Anterior cingulate cortex (tissue), 58 donors: ENCODE measurements at regions not wholly inside any gene's neighbourhood (a gene's known extent, or its start where the extent isn't known, plus 50 kb on each side); places are given as distances from the start of the nearest gene placed in this dataset.

Experiments used
- DNase-seq, 58 donors: peaks; one replicate each; lab custom pipeline; 2025; lab: John Stamatoyannopoulos, UW

DNA sequence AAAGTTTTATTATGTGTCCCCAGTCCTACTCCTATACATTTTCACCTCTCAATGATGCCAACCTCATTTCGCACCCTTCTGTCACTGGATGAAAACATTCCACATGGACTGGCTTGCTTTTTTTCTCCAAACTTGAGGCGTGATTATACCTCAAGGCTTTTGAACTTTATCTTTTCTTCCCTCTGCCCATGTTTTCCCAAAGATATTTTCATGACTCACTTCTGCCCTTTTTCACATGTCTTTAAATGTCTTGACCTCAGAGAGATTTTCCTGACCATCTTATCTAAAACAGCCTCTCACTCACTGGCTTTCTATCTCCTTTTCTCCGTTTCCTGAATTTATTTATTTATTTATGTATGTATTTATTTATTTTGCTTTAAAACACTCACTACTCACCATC is 659.0 kb downstream of the PTPRC start:
- DNase-seq = no peak

GRCh38 chr1:199298825-199299224 is 660.0 kb downstream of the PTPRC start:
- DNase-seq = no peak

GRCh38 chr1:199301472-199302217 is 662.8 kb downstream of the PTPRC start:
- no peak for DNase-seq

DNA sequence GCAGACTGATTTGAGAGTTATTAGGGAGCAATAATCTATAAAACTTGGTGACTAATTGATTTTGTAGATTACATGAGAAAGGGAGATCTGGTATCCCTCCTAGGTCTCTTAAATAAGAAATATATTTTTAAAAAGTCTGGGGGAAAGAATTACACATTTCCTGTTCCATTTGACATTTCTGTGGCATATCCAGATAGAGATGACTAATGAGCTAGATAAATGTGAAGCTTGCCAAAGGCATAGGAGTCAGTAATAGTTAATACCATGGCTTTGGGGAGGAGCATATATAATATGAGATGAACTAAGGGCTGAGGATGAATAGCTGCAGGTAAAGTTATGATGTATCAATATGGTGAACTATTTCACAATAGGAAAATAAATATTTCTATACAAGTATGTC is 663.7 kb downstream of the PTPRC start:
- no peak for DNase-seq

GRCh38 chr1:199303035-199303434 is 664.2 kb downstream of the PTPRC start:
- no peak for DNase-seq

DNA sequence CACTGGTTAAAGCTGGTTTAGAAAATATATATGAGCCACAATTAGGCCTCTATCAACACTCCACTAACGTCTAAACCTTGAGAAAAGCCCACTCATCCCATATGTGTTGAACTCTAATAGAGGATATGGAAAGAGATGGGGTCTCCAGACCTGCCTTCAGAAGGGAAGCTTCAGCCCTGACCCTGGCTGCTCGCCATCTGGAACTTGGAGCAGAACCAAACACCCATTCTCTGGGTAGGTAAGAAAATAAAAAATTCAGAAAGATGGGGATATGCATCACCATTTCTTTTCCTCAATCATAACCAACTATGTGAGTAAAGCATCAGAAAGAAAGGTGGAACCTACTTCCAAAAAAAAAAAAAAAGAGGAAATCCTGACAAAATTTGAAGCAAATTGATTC is 666.2 kb downstream of the PTPRC start:
- DNase-seq = no peak

- no peak for DNase-seq
These were observed 668.8 kb downstream of the PTPRC start for GRCh38 chr1:199307496-199308264.

GRCh38 chr1:199308349-199308846 is 669.6 kb downstream of the PTPRC start:
- DNase-seq = no peak

- no peak for DNase-seq
These were observed 671.9 kb downstream of the PTPRC start for GRCh38 chr1:199310708-199311107.

DNA sequence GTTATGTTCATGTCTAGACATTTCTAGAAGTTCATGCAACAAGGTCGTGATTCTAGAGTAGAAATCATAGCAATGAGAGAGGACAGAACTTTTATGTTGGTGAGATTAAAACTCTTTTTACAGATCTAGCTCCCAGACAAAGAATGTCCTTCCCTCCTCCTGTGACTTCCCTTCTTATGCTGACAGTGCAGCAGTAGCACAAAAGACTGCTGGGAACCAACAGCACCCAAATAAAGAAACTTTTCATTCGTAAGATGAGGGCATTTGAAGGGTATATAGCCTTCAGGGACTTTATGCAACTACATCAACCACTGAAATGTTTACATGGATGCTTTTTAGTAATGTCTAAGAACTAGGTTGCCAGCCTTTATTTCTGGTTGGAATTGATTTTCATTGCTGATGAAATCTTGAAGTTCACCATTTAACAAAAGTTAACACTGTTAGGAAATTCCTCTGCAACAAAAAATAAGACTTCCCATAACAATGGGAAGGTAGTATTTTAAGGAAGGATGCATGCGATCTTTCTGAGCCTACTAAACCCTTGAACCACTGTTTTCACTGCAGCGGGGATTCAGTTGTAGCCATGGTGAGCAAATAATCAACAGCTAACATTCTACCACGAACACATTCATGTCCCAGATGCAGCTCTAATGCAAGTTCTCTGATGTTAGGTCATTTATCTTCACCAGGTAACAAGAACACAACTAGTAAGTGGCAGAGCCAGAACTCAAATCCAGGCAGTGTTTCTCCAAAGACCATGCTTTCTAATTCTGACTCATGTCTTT is 672.8 kb downstream of the PTPRC start:
- DNase-seq = no peak

GRCh38 chr1:199312626-199313025 is 673.8 kb downstream of the PTPRC start:
- no peak for DNase-seq

DNA sequence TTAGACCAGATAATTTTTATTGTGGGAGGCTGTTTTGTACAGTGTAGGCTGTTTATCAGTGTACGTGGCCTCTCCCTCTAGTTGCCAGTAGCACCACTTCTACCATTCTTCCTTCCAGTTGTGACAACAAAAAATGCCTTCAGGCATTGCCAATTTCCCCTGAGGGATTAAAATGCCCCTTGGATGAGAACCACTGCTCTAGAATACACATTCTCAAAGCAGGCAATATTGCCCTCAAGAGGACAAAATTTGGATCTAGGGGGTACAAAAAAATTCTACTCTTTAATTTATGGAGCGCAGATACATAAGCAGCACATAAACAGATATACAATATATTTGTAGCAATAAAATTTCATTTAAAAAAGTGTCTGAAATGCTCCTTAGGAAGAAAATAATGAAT is 674.6 kb downstream of the PTPRC start:
- DNase-seq = no peak

GRCh38 chr1:199319341-199319740 is 680.5 kb downstream of the PTPRC start:
- no peak for DNase-seq

DNA sequence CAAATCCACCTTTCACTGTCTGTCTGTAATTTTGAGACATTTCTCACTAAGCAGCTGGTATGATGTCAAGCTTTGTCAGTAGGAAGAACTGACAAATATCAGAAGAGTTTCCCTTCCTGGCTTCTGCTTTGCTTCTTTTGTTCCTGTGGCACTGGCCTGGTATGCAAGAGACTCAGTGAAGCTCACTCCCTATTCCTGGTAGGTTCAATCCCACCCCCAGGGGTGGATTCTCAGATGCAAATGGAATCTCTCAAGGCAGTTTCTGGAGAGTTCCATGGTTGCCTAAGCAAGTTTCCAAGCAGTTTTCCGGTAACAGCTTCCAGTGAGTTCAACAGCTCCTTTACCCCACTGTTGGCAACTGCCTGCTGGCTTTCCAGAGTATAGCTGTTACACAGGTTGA is 683.4 kb downstream of the PTPRC start:
- no peak for DNase-seq

- DNase-seq = no peak
These were observed 694.3 kb upstream of the NR5A2 start for GRCh38 chr1:199333180-199333579.

DNA sequence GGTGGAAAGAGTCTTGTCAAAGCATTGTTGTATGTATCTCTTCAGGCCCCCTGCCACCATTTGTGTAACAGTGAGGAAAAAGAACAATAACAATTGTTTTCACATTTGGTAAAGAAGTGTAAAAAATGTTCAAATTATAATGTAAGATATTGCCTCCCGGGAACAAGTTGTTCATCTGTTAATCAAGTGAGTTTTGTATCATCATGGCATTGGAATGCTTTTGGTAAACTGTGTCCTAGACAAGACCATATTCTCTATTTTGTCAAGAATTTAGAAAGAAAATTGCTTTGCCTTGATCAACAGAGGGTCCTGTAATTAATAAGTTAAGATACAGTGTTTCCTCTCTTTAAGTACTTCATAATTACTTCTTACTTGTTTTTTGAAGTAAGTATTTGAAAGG is 692.0 kb upstream of the NR5A2 start:
- DNase-seq = no peak

- no peak for DNase-seq
These were observed 690.5 kb upstream of the NR5A2 start for GRCh38 chr1:199336745-199337640.

DNA sequence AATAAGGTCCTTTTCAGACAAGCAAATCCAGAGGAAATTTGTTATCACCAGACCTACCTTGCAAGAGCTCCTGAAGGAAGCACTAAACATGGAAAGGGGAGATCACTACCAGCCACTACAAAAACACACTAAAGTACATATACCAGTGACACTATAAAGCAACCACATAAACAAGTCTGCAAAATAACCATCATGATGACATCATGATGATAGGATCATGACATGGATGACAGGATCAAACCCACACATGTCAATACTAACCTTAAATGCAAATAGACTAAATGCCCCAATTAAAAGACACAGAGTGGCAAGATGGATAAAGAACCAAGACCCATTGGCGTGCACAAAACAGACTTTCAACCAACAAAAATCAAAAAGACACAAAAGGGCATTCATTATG is 688.8 kb upstream of the NR5A2 start:
- no peak for DNase-seq

- DNase-seq = no peak
These were observed 675.2 kb upstream of the NR5A2 start for GRCh38 chr1:199352351-199352750.

DNA sequence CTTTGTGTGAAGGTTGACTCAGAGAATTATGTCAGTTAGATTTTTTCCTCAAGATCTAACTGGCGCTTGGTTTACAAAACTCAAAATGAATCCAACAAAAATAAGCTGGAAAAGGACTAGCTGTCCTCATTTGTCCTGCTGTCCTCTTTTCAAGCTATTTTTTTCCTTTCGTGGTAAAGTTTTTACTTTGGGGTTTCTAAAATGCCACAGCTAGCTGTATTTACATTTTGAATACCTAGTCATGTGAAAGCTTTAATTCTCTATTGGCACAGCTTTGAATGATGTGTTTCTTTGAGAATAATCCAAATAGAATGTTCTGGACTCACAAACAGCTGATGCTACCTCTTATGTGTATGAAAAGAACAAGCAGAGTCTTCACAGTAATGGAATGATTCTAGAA is 673.6 kb upstream of the NR5A2 start:
- peak in 1 of 58 donors; percentile 1 for DNase-seq
